ENCODE measurements at regions not wholly inside any gene's neighbourhood (a gene's known extent, or its start where the extent isn't known, plus 50 kb on each side); places are given as distances from the start of the nearest gene placed in this dataset.

- TF ChIP-seq CTCF (IDR thresholded peaks at IDR 0.05), result no peak
- Histone ChIP-seq H3K27ac (no peak overlapping the region), H3K4me3 (no peak overlapping the region), H3K27me3 (ENCODE audit: insufficient read depth in 3 of 3, low read length in 2 of 3) (no peaks in the 10 kb centered on the region), H3K9me3 (no peaks in the 10 kb centered on the region), H3K4me1 (no peaks in the 10 kb centered on the region), H3K36me3 (ENCODE audit: insufficient read depth in 1 of 2, low read depth in 1 of 2) (no peaks in the 10 kb centered on the region)
- ATAC-seq, result no peak
- WGBS, 3 donors, result 78 to 80% (median 79%) methylated on average over 1 of the region's 1 CpG
- DNase-seq, result no peak
- intact Hi-C loops (cut with DNase I), result no loop called here
Measured at GRCh38 chr4:45713996-45714395, 409.9 kb downstream of the GABRG1 start.

GRCh38 chr4:45701621-45702020, 422.2 kb downstream of the GABRG1 start:
- H3K27ac ChIP-seq, result no peak overlapping the region
- no peaks in the 10 kb centered on the region for H3K36me3 ChIP-seq (ENCODE audit: insufficient read depth in 1 of 2, low read depth in 1 of 2)
- no peak for ATAC-seq
- WGBS, 3 donors, result 58 to 74% (median 69%) methylated on average over 2 of the region's 2 CpGs
- H3K9me3 ChIP-seq, result no peaks in the 10 kb centered on the region
- DNase-seq, result no peak
- no peaks in the 10 kb centered on the region for H3K4me1 ChIP-seq
- intact Hi-C loops (cut with DNase I), result no loop called here
- no peak overlapping the region for H3K4me3 ChIP-seq
- no peaks in the 10 kb centered on the region for H3K27me3 ChIP-seq (ENCODE audit: insufficient read depth in 3 of 3, low read length in 2 of 3)
- no peak for TF ChIP-seq CTCF (IDR thresholded peaks at IDR 0.05)

GRCh38 chr4:45693746-45694145, 430.1 kb downstream of the GABRG1 start:
- no peak for TF ChIP-seq CTCF (IDR thresholded peaks at IDR 0.05)
- ATAC-seq (no peak), DNase-seq (no peak)
- Histone ChIP-seq H3K36me3 (ENCODE audit: insufficient read depth in 1 of 2, low read depth in 1 of 2) (no peaks in the 10 kb centered on the region), H3K27ac (no peak overlapping the region), H3K4me1 (no peaks in the 10 kb centered on the region), H3K27me3 (ENCODE audit: insufficient read depth in 3 of 3, low read length in 2 of 3) (no peaks in the 10 kb centered on the region), H3K4me3 (no peak overlapping the region), H3K9me3 (no peaks in the 10 kb centered on the region)
- intact Hi-C loops (cut with DNase I), result no loop called here

GRCh38 chr4:45692131-45692735, 431.6 kb downstream of the GABRG1 start:
- 63 to 67% (median 63%) methylated on average over 4 of the region's 4 CpGs for WGBS, 3 donors
- Histone ChIP-seq H3K27me3 (ENCODE audit: insufficient read depth in 3 of 3, low read length in 2 of 3) (no peaks in the 10 kb centered on the region), H3K36me3 (ENCODE audit: insufficient read depth in 1 of 2, low read depth in 1 of 2) (no peaks in the 10 kb centered on the region), H3K9me3 (no peaks in the 10 kb centered on the region), H3K4me3 (no peak overlapping the region), H3K27ac (no peak overlapping the region), H3K4me1 (no peaks in the 10 kb centered on the region)
- intact Hi-C loops (cut with DNase I), result no loop called here
- ATAC-seq, result no peak
- TF ChIP-seq CTCF (IDR thresholded peaks at IDR 0.05), result no peak
- DNase-seq, result no peak

- H3K27me3 ChIP-seq (ENCODE audit: insufficient read depth in 3 of 3, low read length in 2 of 3), result no peaks in the 10 kb centered on the region
- 25 to 39% (median 33%) methylated on average over 2 of the region's 2 CpGs for WGBS, 3 donors
- no peak for DNase-seq
Measured at GRCh38 chr4:45688341-45688740, 435.5 kb downstream of the GABRG1 start.

More at GRCh38 chr4:45688341-45688740, 435.5 kb downstream of the GABRG1 start:
- no peak for ATAC-seq
- Histone ChIP-seq H3K36me3 (ENCODE audit: insufficient read depth in 1 of 2, low read depth in 1 of 2) (no peaks in the 10 kb centered on the region), H3K4me3 (no peak overlapping the region), H3K27ac (no peak overlapping the region), H3K9me3 (no peaks in the 10 kb centered on the region), H3K4me1 (no peaks in the 10 kb centered on the region)
- intact Hi-C loops (cut with DNase I), result no loop called here
- TF ChIP-seq CTCF (IDR thresholded peaks at IDR 0.05), result no peak
